Upper lobe of right lung (tissue), 1 donor: ENCODE measurements at regions not wholly inside any gene's neighbourhood (a gene's known extent, or its start where the extent isn't known, plus 50 kb on each side); places are given as distances from the start of the nearest gene placed in this dataset.
"Not testable (repeated sequence)": the region's sequence is repeated elsewhere in the genome, so short reads cannot be mapped to it uniquely, and the experiment has no call there.

Experiments used
- ATAC-seq: fragments of 200-7000 bp; cut with Tn5 transposase; one replicate; pipeline ENCODE4 v1.9.1; 2020; ENCODE audit warnings: mild to moderate bottlenecking, moderate library complexity
- DNase-seq: peaks from one replicate; pipeline ENCODE4 v3.0.0-alpha.2; 2020
- H3K27ac ChIP-seq: fragments of 200-600 bp; one replicate; pipeline ENCODE4 v1.8.0; 2022
- H3K27me3 ChIP-seq: fragments of 200-600 bp; one replicate; pipeline ENCODE4 v1.8.0; 2022; ENCODE audit warnings: mild to moderate bottlenecking
- H3K36me3 ChIP-seq: fragments of 200-600 bp; one replicate; pipeline ENCODE4 v1.8.0; 2022
- H3K4me1 ChIP-seq: fragments of 200-600 bp; one replicate; pipeline ENCODE4 v1.8.0; 2022
- H3K4me3 ChIP-seq: fragments of 200-600 bp; one replicate; pipeline ENCODE4 v1.8.0; 2022; ENCODE audit warnings: mild to moderate bottlenecking
- H3K9me3 ChIP-seq: fragments of 200-600 bp; one replicate; pipeline ENCODE4 v1.8.0; 2022
- intact Hi-C: fragments of 100-400 bp; cut with DNase I; formaldehyde crosslinking; loops from one replicate; pipeline ENCODE4 v1.11.0; 2022
- TF ChIP-seq, protein P1 (sequence below): fragments of 200-600 bp; IDR thresholded peaks from one replicate; pipeline ENCODE4 v1.8.0; 2022; ENCODE audit warnings: antibody characterized with exemption
- donor health status: DM: no; HTN: yes; CAD: no; lungs with severe emphysema.

DNA sequence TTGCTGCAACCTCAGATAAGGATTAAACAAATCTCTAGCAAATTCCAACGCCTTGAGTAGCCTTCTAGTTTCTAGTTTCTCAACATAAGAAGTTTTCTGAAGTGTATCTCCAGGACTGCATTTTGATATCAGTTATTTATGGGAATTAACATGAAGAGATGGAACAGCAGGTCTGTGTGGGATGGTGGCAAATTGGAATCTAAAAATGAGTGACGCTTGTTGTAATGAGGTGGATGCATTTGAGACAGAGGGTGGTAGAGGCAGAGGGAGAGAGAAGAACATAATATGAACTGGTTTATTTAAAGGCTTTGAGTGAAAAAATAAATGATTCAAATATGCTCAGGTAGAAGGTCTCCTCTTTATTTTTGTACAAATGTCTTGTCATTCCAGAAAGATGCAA is 446.8 kb upstream of the GCFC2 start:
- DNase-seq: no peak
- no peak overlapping the region for H3K27ac ChIP-seq
- intact Hi-C loops: no loop called here

DNA sequence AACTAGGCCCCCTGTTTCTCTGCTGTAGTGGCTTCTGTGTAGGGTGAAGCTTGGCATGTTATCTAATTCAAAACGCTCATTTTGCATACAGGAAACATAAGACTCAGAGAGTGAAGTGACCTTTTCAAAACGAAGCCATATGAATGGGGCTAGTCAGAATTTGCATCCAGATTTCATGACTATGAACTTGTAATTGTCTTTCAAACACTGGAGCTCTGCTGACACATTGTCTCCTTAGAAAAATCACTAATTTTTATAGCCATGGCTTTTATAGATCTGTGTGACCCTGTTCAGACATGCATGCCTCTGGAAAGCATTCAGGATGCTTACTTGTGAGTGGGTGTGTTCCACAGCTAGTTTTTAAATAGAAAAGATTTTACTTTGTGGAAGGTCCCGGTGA is 444.3 kb upstream of the GCFC2 start:
- Histone ChIP-seq H3K4me3 (no peak overlapping the region), H3K27ac (no peak overlapping the region), H3K4me1 (no peaks in the 10 kb centered on the region), H3K27me3 (no peaks in the 10 kb centered on the region), H3K9me3 (no peaks in the 10 kb centered on the region), H3K36me3 (no peaks in the 10 kb centered on the region)
- DNase-seq: no peak
- intact Hi-C loops: no loop called here
- no peak for ATAC-seq
- TF ChIP-seq, protein P1, sequence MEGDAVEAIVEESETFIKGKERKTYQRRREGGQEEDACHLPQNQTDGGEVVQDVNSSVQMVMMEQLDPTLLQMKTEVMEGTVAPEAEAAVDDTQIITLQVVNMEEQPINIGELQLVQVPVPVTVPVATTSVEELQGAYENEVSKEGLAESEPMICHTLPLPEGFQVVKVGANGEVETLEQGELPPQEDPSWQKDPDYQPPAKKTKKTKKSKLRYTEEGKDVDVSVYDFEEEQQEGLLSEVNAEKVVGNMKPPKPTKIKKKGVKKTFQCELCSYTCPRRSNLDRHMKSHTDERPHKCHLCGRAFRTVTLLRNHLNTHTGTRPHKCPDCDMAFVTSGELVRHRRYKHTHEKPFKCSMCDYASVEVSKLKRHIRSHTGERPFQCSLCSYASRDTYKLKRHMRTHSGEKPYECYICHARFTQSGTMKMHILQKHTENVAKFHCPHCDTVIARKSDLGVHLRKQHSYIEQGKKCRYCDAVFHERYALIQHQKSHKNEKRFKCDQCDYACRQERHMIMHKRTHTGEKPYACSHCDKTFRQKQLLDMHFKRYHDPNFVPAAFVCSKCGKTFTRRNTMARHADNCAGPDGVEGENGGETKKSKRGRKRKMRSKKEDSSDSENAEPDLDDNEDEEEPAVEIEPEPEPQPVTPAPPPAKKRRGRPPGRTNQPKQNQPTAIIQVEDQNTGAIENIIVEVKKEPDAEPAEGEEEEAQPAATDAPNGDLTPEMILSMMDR: no peak

More for the DNA sequence above, 446.8 kb upstream of the GCFC2 start:
- TF ChIP-seq, protein P1: no peak
- H3K4me1 ChIP-seq: no peaks in the 10 kb centered on the region
- H3K4me3 ChIP-seq: no peak overlapping the region
- no peak for ATAC-seq
- no peaks in the 10 kb centered on the region for H3K27me3 ChIP-seq
- H3K36me3 ChIP-seq: no peaks in the 10 kb centered on the region
- H3K9me3 ChIP-seq: no peaks in the 10 kb centered on the region

DNA sequence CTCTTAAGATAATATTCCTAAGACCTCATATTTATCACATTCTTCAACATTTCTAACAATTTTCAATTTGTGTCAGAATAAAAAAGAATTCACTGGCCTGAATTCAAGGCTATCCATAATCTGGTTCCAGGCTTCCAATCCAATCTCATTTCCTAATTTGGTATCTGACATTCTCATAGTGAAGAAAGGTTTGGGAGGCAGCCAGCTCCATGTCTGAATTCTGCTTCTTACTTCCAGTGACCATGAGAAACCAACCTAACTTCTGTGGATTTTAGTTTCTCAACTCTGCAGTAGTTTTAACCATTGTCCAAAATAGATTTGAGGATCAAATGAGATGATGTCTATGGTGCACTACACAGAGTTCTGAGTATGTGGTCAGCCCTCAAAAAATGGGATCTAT is 439.1 kb upstream of the GCFC2 start:
- no peak overlapping the region for H3K27ac ChIP-seq
- H3K36me3 ChIP-seq: no peaks in the 10 kb centered on the region
- no peak overlapping the region for H3K4me3 ChIP-seq
- ATAC-seq (no peak), DNase-seq (no peak)
- H3K9me3 ChIP-seq: peaks cover 7% of the 10 kb centered on the region
- no peaks in the 10 kb centered on the region for H3K27me3 ChIP-seq
- no peaks in the 10 kb centered on the region for H3K4me1 ChIP-seq
- TF ChIP-seq, protein P1: no peak
- intact Hi-C loops: no loop called here

DNA sequence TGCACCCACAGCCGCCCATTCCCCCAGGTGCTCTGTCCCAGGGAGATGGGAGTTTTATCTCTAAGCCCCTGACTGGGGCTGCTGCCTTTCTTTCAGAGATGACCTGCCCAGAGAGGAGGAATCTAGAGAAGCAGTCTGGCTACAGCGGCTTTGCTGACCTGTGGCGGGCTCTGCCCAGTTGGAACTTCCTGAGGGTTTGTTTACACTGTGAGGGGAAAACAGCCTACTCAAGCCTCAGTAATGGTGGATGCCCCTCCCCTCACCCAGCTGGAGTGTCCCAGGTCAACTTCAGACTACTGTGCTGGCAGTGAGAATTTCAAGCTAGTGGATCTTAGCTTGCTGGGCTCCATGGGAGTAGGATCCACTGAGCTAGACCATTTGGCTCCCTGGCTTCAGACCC is 428.6 kb upstream of the GCFC2 start:
- ATAC-seq, H3K9me3 ChIP-seq, DNase-seq, H3K4me1 ChIP-seq, H3K27me3 ChIP-seq, H3K36me3 ChIP-seq, intact Hi-C loops, H3K27ac ChIP-seq, H3K4me3 ChIP-seq: not testable (repeated sequence)

DNA sequence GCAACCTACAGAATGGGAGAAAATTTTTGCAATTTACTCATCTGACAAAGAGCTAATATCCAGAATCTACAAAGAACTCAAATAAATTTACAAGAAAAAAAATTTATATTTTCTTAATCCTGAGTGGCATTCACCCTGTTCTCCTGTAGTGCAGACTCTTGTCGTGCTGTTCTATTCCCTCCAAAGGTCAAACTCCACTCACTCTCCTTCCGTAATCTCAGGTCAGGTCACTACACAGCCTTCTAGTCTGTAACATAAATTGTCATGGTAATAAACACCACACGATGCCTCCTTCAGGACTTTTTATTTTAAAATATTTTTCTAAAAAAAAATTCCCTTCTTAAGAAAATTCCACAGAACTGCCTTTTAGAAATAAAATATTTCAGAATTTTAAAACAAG is 417.9 kb upstream of the GCFC2 start:
- intact Hi-C loops: no loop called here
- Histone ChIP-seq H3K9me3 (no peaks in the 10 kb centered on the region), H3K4me3 (no peak overlapping the region), H3K27ac (no peak overlapping the region), H3K4me1 (no peaks in the 10 kb centered on the region), H3K27me3 (no peaks in the 10 kb centered on the region), H3K36me3 (no peaks in the 10 kb centered on the region)
- DNase-seq (no peak), ATAC-seq (no peak)
- TF ChIP-seq, protein P1: no peak

DNA sequence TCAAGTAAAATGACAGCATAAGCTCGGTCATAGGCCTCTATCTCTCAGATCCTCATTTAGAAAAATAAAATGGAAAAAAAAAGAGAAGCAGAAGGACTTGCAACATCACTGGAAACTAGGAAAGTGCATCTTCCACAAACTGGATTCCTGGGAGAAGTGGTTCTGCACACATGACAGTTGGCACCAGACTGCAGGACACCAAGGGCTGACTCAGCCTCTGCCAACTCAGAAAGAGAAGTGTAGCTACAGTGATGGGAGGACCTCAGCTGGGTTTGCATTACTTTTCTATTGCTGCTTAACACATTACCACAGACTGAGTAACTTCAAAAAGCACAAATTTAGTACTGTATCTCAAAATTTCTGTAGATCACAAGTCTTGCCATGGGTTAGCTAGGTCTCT is 409.5 kb upstream of the GCFC2 start:
- TF ChIP-seq, protein P1: no peak
- intact Hi-C loops: no loop called here

More for the DNA sequence above, 409.5 kb upstream of the GCFC2 start:
- no peak overlapping the region for H3K27ac ChIP-seq
- no peak for ATAC-seq
- no peak overlapping the region for H3K4me3 ChIP-seq
- no peaks in the 10 kb centered on the region for H3K27me3 ChIP-seq
- no peak for DNase-seq
- no peaks in the 10 kb centered on the region for H3K9me3 ChIP-seq
- H3K36me3 ChIP-seq: no peaks in the 10 kb centered on the region
- no peaks in the 10 kb centered on the region for H3K4me1 ChIP-seq
